Activated T-cell treated with anti-CD3 and anti-CD28 coated beads, Interleukin-2, amount 50 U/mL, for 4 hours (primary cell): ENCODE measurements at regions not wholly inside any gene's neighbourhood (a gene's known extent, or its start where the extent isn't known, plus 50 kb on each side); places are given as distances from the start of the nearest gene placed in this dataset.
"Not testable (repeated sequence)": the region's sequence is repeated elsewhere in the genome, so short reads cannot be mapped to it uniquely, and the experiment has no call there.

Experiments
- ATAC-seq, 2 donors: fragments of 200-7000 bp; cut with Tn5 transposase; one replicate each; pipeline ENCODE4 v1.10.0; 2021
- DNase-seq: peaks from one replicate; pipeline ENCODE4 v3.0.0-alpha.2; 2020
- H3K27me3 Mint-ChIP-seq: one replicate; pipeline ENCODE4 v1.8.0; 2021; ENCODE audit warnings: low read depth, mixed read lengths
- H3K36me3 Mint-ChIP-seq: one replicate; pipeline ENCODE4 v1.8.0; 2022; ENCODE audit warnings: mixed read lengths; ENCODE audit not compliant: insufficient read depth
- H3K4me1 Mint-ChIP-seq: one replicate; pipeline ENCODE4 v1.8.0; 2021; ENCODE audit warnings: low read depth, mixed read lengths
- H3K4me3 Mint-ChIP-seq: one replicate; pipeline ENCODE4 v1.8.0; 2021; ENCODE audit warnings: mild to moderate bottlenecking, moderate library complexity, mixed read lengths
- H3K9me3 Mint-ChIP-seq: one replicate; pipeline ENCODE4 v1.8.0; 2021; ENCODE audit warnings: mixed read lengths

GRCh38 chr4:77505275-77505957 is 100.2 kb upstream of the CXCL13 start:
- Mint-ChIP-seq H3K4me1 (no peaks in the 10 kb centered on the region), H3K9me3 (no peaks in the 10 kb centered on the region), H3K36me3 (no peaks in the 10 kb centered on the region), H3K27me3 (peaks cover 4% of the 10 kb centered on the region), H3K4me3 (no peak overlapping the region)
- no peak for ATAC-seq
- no peak for DNase-seq

- DNase-seq = no peak
- no peak for ATAC-seq
- Mint-ChIP-seq H3K4me1 (no peaks in the 10 kb centered on the region), H3K36me3 (no peaks in the 10 kb centered on the region), H3K27me3 (peaks cover 4% of the 10 kb centered on the region), H3K9me3 (no peaks in the 10 kb centered on the region), H3K4me3 (no peak overlapping the region)
These were observed 99.7 kb upstream of the CXCL13 start for GRCh38 chr4:77505958-77506319.

DNA sequence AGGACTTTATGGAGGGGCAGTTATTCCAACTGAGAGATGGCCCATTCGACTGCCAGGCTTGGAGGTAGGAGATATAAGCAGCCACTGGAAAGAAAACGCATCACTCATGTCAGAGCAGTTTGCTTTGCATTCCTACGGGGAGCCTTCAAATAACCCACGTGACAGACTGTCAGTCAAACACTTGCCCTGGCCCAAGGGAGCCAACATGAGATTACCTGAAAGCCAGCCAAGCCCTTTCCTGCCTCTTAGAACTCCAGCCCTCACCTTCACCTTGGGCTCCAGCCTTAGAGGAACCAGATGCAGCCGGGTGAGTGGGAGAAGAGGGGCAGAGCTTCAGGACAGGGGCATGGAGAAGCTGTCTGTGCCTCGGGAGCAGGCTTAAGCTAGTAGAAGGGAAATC is 95.3 kb upstream of the CXCL13 start:
- Mint-ChIP-seq H3K4me1 (no peaks in the 10 kb centered on the region), H3K27me3 (no peaks in the 10 kb centered on the region), H3K9me3 (no peaks in the 10 kb centered on the region), H3K36me3 (no peaks in the 10 kb centered on the region), H3K4me3 (no peak overlapping the region)
- ATAC-seq = no peak
- no peak for DNase-seq

DNA sequence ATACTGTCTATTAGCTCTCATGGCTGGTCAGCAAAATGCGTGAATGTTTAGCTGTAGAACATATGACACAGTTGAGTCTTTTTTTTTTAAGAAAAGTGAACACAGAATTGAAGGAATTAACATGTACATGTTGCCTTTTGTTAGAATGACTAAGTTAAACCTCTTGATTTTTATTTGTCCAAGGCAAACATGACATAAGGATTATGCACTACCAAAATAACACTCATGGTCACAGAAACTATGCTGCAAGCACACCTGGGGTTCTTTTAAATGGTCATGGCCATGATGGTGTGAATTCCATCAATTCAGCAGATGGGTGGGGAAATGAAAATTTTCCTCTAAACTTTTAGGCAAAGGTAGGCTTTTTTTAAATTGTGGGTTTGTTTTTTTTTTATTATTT is 80.1 kb upstream of the CXCL13 start:
- H3K9me3 Mint-ChIP-seq = no peaks in the 10 kb centered on the region
- H3K4me1 Mint-ChIP-seq = no peaks in the 10 kb centered on the region
- H3K4me3 Mint-ChIP-seq = no peak overlapping the region
- DNase-seq (no peak), ATAC-seq (no peak)
- H3K36me3 Mint-ChIP-seq = no peaks in the 10 kb centered on the region
- peaks cover 30% of the 10 kb centered on the region for H3K27me3 Mint-ChIP-seq

GRCh38 chr4:77527900-77528299 is 77.7 kb upstream of the CXCL13 start:
- DNase-seq, H3K9me3 Mint-ChIP-seq, ATAC-seq, H3K36me3 Mint-ChIP-seq, H3K4me3 Mint-ChIP-seq, H3K4me1 Mint-ChIP-seq: not testable (repeated sequence)
- H3K27me3 Mint-ChIP-seq = peaks cover 19% of the 10 kb centered on the region

GRCh38 chr4:77538144-77538543 is 67.5 kb upstream of the CXCL13 start:
- H3K4me3 Mint-ChIP-seq = no peak overlapping the region
- DNase-seq (no peak), ATAC-seq (peak; percentile 76 to 84)
- peaks cover 10% of the 10 kb centered on the region for H3K4me1 Mint-ChIP-seq
- H3K27me3 Mint-ChIP-seq = peaks cover 10% of the 10 kb centered on the region
- no peaks in the 10 kb centered on the region for H3K36me3 Mint-ChIP-seq
- H3K9me3 Mint-ChIP-seq = peaks cover 5% of the 10 kb centered on the region

DNA sequence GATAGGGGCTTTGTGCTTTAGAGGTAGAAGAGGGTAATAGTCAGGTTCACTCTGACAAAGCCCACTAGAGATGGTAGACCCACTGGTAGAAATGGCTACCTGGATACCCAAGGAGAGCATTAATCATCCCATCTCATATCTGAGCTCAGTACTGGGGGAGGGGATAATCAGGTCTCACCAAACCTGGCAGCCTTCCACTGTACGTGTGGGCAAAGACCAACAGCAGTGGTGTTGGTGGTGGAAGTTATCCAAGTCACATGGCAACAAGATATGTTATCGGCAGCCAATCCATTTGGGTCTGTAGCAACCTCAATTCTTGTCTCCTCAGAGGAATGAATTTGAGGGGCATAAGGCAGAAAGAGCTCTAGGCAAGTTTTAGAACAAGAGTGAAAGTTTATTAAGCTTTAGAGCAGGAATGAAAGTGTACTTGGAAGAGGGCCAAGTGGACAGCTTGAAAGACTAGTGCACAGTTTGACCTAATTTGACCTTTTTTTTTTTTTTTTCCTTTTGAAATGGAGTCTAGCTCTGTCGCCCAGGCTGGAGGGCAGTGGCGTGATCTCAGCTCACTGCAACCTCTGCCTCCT is 67.0 kb upstream of the CXCL13 start:
- Mint-ChIP-seq H3K4me3 (no peak overlapping the region), H3K4me1 (peaks cover 10% of the 10 kb centered on the region), H3K27me3 (peaks cover 10% of the 10 kb centered on the region), H3K36me3 (no peaks in the 10 kb centered on the region), H3K9me3 (peaks cover 5% of the 10 kb centered on the region)
- DNase-seq (no peak), ATAC-seq (peak in 1 of 2 donors; percentile 69)
